Esophagus squamous epithelium (tissue), 4 donors: ENCODE measurements at regions not wholly inside any gene's neighbourhood (a gene's known extent, or its start where the extent isn't known, plus 50 kb on each side); places are given as distances from the start of the nearest gene placed in this dataset.

ENCODE experiments used
- POLR2A ChIP-seq, 4 donors: fragments of 450-650 bp; IDR thresholded peaks; one replicate each; pipeline ENCODE4 v1.6.1; 2017; ENCODE audit warnings: antibody characterized with exemption in 4 of 4, mild to moderate bottlenecking in 4 of 4, moderate library complexity in 3 of 4
- TF ChIP-seq, protein P1 (sequence below), 6 experiments: fragments of 450-650 bp in 4 of 6; fragments of 200-600 bp in 2 of 6; sonication (generic) in 2 of 6; IDR thresholded peaks; one replicate each; pipeline ENCODE4 v1.5.1; 2016 to 2019; ENCODE audit warnings: antibody characterized with exemption in 6 of 6, mild to moderate bottlenecking in 4 of 6, moderate library complexity in 4 of 6

DNA sequence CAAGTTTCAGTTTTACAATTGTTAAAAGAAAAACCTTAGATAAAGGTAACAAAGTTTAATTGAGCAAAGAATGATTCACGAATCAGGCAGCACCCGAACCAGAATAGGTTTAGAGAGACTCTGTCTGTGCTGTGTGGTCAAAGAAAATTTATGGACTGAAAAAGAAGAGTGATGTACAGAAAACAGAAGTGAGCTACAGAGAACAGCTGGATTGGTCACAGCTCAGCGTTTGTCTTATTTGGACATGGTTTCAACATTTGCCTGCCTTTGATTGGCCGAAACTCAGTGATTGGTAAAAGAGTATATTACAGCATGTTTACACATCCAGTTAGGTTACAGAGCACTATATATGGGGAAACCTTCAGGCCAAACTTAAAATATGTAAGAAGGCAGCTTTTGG is 703.2 kb upstream of the STXBP6 start:
- TF ChIP-seq, protein P1, sequence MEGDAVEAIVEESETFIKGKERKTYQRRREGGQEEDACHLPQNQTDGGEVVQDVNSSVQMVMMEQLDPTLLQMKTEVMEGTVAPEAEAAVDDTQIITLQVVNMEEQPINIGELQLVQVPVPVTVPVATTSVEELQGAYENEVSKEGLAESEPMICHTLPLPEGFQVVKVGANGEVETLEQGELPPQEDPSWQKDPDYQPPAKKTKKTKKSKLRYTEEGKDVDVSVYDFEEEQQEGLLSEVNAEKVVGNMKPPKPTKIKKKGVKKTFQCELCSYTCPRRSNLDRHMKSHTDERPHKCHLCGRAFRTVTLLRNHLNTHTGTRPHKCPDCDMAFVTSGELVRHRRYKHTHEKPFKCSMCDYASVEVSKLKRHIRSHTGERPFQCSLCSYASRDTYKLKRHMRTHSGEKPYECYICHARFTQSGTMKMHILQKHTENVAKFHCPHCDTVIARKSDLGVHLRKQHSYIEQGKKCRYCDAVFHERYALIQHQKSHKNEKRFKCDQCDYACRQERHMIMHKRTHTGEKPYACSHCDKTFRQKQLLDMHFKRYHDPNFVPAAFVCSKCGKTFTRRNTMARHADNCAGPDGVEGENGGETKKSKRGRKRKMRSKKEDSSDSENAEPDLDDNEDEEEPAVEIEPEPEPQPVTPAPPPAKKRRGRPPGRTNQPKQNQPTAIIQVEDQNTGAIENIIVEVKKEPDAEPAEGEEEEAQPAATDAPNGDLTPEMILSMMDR (IDR thresholded peaks at IDR 0.05), result no peak
- TF ChIP-seq POLR2A (IDR thresholded peaks at IDR 0.05), result no peak
